Body of pancreas (tissue), 4 donors: ENCODE measurements at regions not wholly inside any gene's neighbourhood (a gene's known extent, or its start where the extent isn't known, plus 50 kb on each side); places are given as distances from the start of the nearest gene placed in this dataset.

ENCODE experiments used
- ATAC-seq: fragments of 150-250 bp; one replicate; pipeline ENCODE4 v1.9.1; 2016
- DNase-seq, 4 donors: peaks; one replicate each; pipeline ENCODE4 v3.0.0-alpha.2; 2019
- H3K27ac ChIP-seq, 4 donors: fragments of 200-600 bp; sonication (generic); 1 replicate in 3 of 4; 2 replicates in 1 of 4; pipeline versions ENCODE4 v1.5.1 to v1.6.1; 2016 to 2019; ENCODE audit warnings: mild to moderate bottlenecking in 1 of 4, mixed read lengths in 1 of 4, moderate library complexity in 1 of 4
- H3K27me3 ChIP-seq, 2 donors: fragments of 200-600 bp; sonication (generic); one replicate each; pipeline ENCODE4 v1.6.0; 2016; ENCODE audit warnings: mild to moderate bottlenecking in 1 of 2
- H3K36me3 ChIP-seq, 2 donors: fragments of 200-600 bp; sonication (generic); replicated peaks in 1 of 2; 2 replicates each; pipeline ENCODE4 v1.5.1; 2016; ENCODE audit warnings: low read depth in 2 of 2; ENCODE audit not compliant: insufficient read depth in 1 of 2
- H3K4me1 ChIP-seq: fragments of 200-600 bp; sonication (generic); one replicate; pipeline ENCODE4 v1.6.0; 2016
- H3K4me3 ChIP-seq, 2 donors: fragments of 200-600 bp; sonication (generic); 1 replicate in 1 of 2; 2 replicates in 1 of 2; pipeline ENCODE4 v1.5.1; 2016 to 2019
- H3K9me3 ChIP-seq, 3 donors: fragments of 200-600 bp; sonication (generic); 1 replicate in 2 of 3; 2 replicates in 1 of 3; pipeline ENCODE4 v1.5.1; 2016
- POLR2A ChIP-seq, 3 donors: fragments of 450-650 bp; IDR thresholded peaks; one replicate each; pipeline ENCODE4 v1.6.1; 2016; ENCODE audit warnings: antibody characterized with exemption in 3 of 3, mild to moderate bottlenecking in 2 of 3
- WGBS, 2 donors: methylation state at CpG; one replicate each; pipeline ENCODE4 v1.1.5; 2017; 5-methylcytosine and 5-hydroxymethylcytosine counted together
- intact Hi-C: fragments of 100-400 bp; cut with DNase I; formaldehyde crosslinking; loops from one replicate; pipeline ENCODE4 v1.15.1; 2023
- TF ChIP-seq, protein P1 (sequence below), 7 experiments: fragments of 450-650 bp in 4 of 7; fragments of 200-600 bp in 3 of 7; sonication (generic) in 3 of 7; IDR thresholded peaks; one replicate each; pipeline ENCODE4 v1.5.1; 2016 to 2019; ENCODE audit warnings: antibody characterized with exemption in 7 of 7

DNA sequence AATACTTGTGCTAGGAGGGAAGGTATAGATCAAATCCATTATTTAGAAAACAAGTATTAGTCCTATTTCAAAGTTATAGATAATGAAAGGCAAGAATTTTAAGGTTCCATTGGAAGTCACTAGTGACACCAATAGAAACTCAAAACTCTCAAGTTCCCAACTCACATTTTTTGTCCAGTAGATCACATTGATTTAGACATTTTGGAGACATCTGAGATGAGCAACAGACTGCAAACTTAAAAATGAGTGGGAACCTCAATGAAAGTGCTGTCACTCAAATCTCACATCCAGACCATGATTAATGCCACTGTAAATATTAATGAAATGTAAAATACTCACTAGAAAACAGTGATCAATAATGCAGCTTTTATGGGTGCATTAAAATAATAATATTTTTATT is 405.0 kb downstream of the ENC1 start:
- Histone ChIP-seq H3K4me3 (no peak overlapping the region), H3K9me3 (no peaks in the 10 kb centered on the region), H3K36me3 (no peaks in the 10 kb centered on the region), H3K4me1 (peaks cover 5% of the 10 kb centered on the region), H3K27ac (no peak overlapping the region), H3K27me3 (no peaks in the 10 kb centered on the region)
- intact Hi-C loops: no loop called here
- TF ChIP-seq, protein P1, sequence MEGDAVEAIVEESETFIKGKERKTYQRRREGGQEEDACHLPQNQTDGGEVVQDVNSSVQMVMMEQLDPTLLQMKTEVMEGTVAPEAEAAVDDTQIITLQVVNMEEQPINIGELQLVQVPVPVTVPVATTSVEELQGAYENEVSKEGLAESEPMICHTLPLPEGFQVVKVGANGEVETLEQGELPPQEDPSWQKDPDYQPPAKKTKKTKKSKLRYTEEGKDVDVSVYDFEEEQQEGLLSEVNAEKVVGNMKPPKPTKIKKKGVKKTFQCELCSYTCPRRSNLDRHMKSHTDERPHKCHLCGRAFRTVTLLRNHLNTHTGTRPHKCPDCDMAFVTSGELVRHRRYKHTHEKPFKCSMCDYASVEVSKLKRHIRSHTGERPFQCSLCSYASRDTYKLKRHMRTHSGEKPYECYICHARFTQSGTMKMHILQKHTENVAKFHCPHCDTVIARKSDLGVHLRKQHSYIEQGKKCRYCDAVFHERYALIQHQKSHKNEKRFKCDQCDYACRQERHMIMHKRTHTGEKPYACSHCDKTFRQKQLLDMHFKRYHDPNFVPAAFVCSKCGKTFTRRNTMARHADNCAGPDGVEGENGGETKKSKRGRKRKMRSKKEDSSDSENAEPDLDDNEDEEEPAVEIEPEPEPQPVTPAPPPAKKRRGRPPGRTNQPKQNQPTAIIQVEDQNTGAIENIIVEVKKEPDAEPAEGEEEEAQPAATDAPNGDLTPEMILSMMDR (IDR thresholded peaks at IDR 0.05): no peak
- no peak for TF ChIP-seq POLR2A (IDR thresholded peaks at IDR 0.05)
- DNase-seq (no peak), ATAC-seq (no peak)

- intact Hi-C loops: no loop called here
- H3K27me3 ChIP-seq: no peaks in the 10 kb centered on the region
- TF ChIP-seq, protein P1 (IDR thresholded peaks at IDR 0.05): no peak
- no peak for TF ChIP-seq POLR2A (IDR thresholded peaks at IDR 0.05)
- no peaks in the 10 kb centered on the region for H3K36me3 ChIP-seq
- 83 to 86% methylated on average over 1 of the region's 1 CpG for WGBS, 2 donors
- no peak overlapping the region for H3K4me3 ChIP-seq
- H3K9me3 ChIP-seq: no peaks in the 10 kb centered on the region
- no peaks in the 10 kb centered on the region for H3K4me1 ChIP-seq
- no peak overlapping the region for H3K27ac ChIP-seq
- DNase-seq (no peak), ATAC-seq (no peak)
These were observed 407.0 kb downstream of the ENC1 start for GRCh38 chr5:74233571-74233970.

DNA sequence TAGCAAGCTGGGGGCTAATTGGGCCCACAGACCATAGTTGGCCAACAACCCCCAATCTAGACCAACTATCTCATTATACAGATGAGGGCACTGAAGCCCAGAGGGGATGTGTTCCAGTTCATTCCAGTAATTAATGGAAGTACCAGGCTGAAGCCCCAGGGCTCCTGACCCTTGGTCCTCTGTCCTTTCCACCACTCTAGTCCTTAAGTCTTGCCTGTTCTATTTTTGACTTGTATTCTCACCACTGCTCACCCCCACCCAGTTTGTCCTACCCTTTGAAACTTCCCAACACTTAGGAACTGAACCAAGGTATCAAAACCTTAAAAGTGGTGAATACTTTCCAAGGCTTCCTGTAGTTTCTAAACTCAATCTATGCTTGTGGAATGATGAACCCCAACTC is 407.4 kb downstream of the ENC1 start:
- no peaks in the 10 kb centered on the region for H3K27me3 ChIP-seq
- H3K27ac ChIP-seq: no peak overlapping the region
- TF ChIP-seq POLR2A (IDR thresholded peaks at IDR 0.05): no peak
- TF ChIP-seq, protein P1 (IDR thresholded peaks at IDR 0.05): no peak
- no peaks in the 10 kb centered on the region for H3K4me1 ChIP-seq
- ATAC-seq (no peak), DNase-seq (no peak)
- H3K9me3 ChIP-seq: no peaks in the 10 kb centered on the region
- intact Hi-C loops: no loop called here
- H3K36me3 ChIP-seq: no peaks in the 10 kb centered on the region
- H3K4me3 ChIP-seq: no peak overlapping the region

GRCh38 chr5:74232276-74232675 is 408.3 kb downstream of the ENC1 start:
- TF ChIP-seq POLR2A (IDR thresholded peaks at IDR 0.05): no peak
- TF ChIP-seq, protein P1 (IDR thresholded peaks at IDR 0.05): no peak
- H3K36me3 ChIP-seq: no peaks in the 10 kb centered on the region
- 89% methylated on average over 2 of the region's 2 CpGs for WGBS, 2 donors
- no peaks in the 10 kb centered on the region for H3K9me3 ChIP-seq
- no peak for ATAC-seq
- no peaks in the 10 kb centered on the region for H3K4me1 ChIP-seq
- no peak for DNase-seq
- no peak overlapping the region for H3K27ac ChIP-seq
- H3K4me3 ChIP-seq: no peak overlapping the region
- H3K27me3 ChIP-seq: no peaks in the 10 kb centered on the region
- intact Hi-C loops: no loop called here

DNA sequence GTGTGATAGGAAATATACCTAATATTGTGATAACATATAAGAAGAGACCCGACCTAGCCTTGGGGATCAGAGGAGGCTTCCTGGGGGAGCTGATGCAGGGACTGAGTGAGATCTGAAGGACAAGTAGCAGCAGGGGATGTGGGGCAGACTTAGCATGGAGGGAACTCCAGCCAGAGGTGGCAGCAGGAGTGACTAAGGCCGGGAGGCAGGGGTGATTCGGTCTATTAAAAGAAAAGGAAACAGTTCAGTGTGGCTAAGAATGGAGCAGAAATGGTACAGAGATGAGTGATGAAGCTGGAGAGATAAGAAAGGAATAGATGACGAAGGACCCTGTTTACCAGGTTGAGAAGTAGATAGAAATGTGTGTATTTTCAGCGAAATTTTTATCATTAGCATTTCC is 408.8 kb downstream of the ENC1 start:
- intact Hi-C loops: no loop called here
- WGBS, 2 donors: 86 to 88% methylated on average over 5 of the region's 5 CpGs
- no peak overlapping the region for H3K4me3 ChIP-seq
- no peaks in the 10 kb centered on the region for H3K36me3 ChIP-seq
- no peaks in the 10 kb centered on the region for H3K4me1 ChIP-seq
- TF ChIP-seq, protein P1 (IDR thresholded peaks at IDR 0.05): no peak
- no peak for TF ChIP-seq POLR2A (IDR thresholded peaks at IDR 0.05)
- no peaks in the 10 kb centered on the region for H3K27me3 ChIP-seq
- ATAC-seq: no peak
- DNase-seq: no peak
- H3K27ac ChIP-seq: no peak overlapping the region
- H3K9me3 ChIP-seq: no peaks in the 10 kb centered on the region
